WI38 (cell line): ENCODE measurements at regions not wholly inside any gene's neighbourhood (a gene's known extent, or its start where the extent isn't known, plus 50 kb on each side); places are given as distances from the start of the nearest gene placed in this dataset.

ENCODE experiments used
- H3K4me3 ChIP-seq: 2 replicates; pipeline ENCODE4 v1.5.1; 2011; ENCODE audit warnings: low read depth, mild to moderate bottlenecking, control low read depth, low read length
- CTCF ChIP-seq: IDR thresholded peaks from 2 replicates; pipeline ENCODE4 v1.5.1; 2012; ENCODE audit warnings: low read depth, mild to moderate bottlenecking, control low read depth, low read length

- TF ChIP-seq CTCF = no peak
- no peak overlapping the region for H3K4me3 ChIP-seq
Measured at GRCh38 chr17:77470800-77471733, 330.3 kb downstream of the SEC14L1 start.

GRCh38 chr17:77471984-77472461, 331.3 kb downstream of the SEC14L1 start:
- no peak overlapping the region; the same call in 1 of the 2 replicates for H3K4me3 ChIP-seq
- no peak for TF ChIP-seq CTCF

GRCh38 chr17:77472468-77473310, 331.9 kb downstream of the SEC14L1 start:
- peak overlapping the region; percentile 24; the same call in 1 of the 2 replicates for H3K4me3 ChIP-seq
- no peak for TF ChIP-seq CTCF

GRCh38 chr17:77473615-77474226, 333.0 kb downstream of the SEC14L1 start:
- TF ChIP-seq CTCF = no peak
- H3K4me3 ChIP-seq = no peak overlapping the region

- no peak overlapping the region for H3K4me3 ChIP-seq
- TF ChIP-seq CTCF = no peak
Measured at GRCh38 chr17:77474292-77474988, 333.7 kb downstream of the SEC14L1 start.

- H3K4me3 ChIP-seq = no peak overlapping the region
- TF ChIP-seq CTCF = no peak
Measured at GRCh38 chr17:77475016-77475976, 334.5 kb downstream of the SEC14L1 start.
